GM12878 (cell line): ENCODE measurements at regions not wholly inside any gene's neighbourhood (a gene's known extent, or its start where the extent isn't known, plus 50 kb on each side); places are given as distances from the start of the nearest gene placed in this dataset.

ENCODE experiments used
- ATAC-seq: fragments of 200-7000 bp; cut with Tn5 transposase; 3 replicates; pipeline ENCODE4 v1.9.1; 2020; ENCODE audit warnings: mild to moderate bottlenecking, moderate library complexity
- BruUV-seq: library from RNA; stranded (reverse); fragments of 400-500 nt; replicated peaks from 2 replicates; lab custom pipeline; 2021; lab: Mats Ljungman, UMichigan
- CTCF ChIA-PET: fragments of 300-600 bp; sonication (Branson Sonifier 250); formaldehyde crosslinking; extraction: SDS; loops from one replicate; lab custom pipeline; 2021; ENCODE audit warnings: inconsistent platforms; lab: Yijun Ruan, JAX
- POLR2A ChIA-PET: fragments of 350-600 bp; formaldehyde crosslinking; extraction: SDS; loops from one replicate; lab custom pipeline; 2021; ENCODE audit warnings: inconsistent platforms; lab: Charles Lee
- RAD21 ChIA-PET: fragments of 300-600 bp; sonication (Branson Sonifier 250); formaldehyde crosslinking; loops from one replicate; lab custom pipeline; 2023; ENCODE audit warnings: antibody characterized with exemption; ENCODE audit not compliant: unreplicated experiment; lab: Charles Lee
- SMC1A ChIA-PET: fragments of 300-600 bp; sonication (Branson Sonifier 250); formaldehyde crosslinking; loops from one replicate; lab custom pipeline; 2023; ENCODE audit not compliant: unreplicated experiment, uncharacterized antibody; lab: Charles Lee
- DNase-seq: peaks from one replicate; pipeline ENCODE4 v3.0.0-alpha.2; 2011; ENCODE audit warnings: low read depth, low spot score
- FAIRE-seq: peaks from 3 replicates; lab custom pipeline; 2011; peaks lifted over from hg19 to GRCh38; lab: Jason Lieb, UNC
- H2AFZ ChIP-seq: 2 replicates; pipeline ENCODE4 v1.6.0; 2011; ENCODE audit warnings: low read depth, low read length, control low read depth; ENCODE audit not compliant: control insufficient read depth
- H3K27ac ChIP-seq: 2 replicates; pipeline ENCODE4 v1.5.1; 2011; ENCODE audit warnings: control low read depth; ENCODE audit not compliant: control insufficient read depth, insufficient read depth
- H3K27me3 ChIP-seq, 2 experiments: replicated peaks in 1 of 2; 2 replicates each; pipeline versions ENCODE4 v1.6.0 to v1.6.1; 2011; ENCODE audit warnings: low read length in 1 of 2; ENCODE audit not compliant: control insufficient read depth in 2 of 2, insufficient read depth in 2 of 2
- H3K36me3 ChIP-seq, 2 experiments: 2 replicates each; pipeline ENCODE4 v1.5.1; 2011; ENCODE audit warnings: low read length in 1 of 2; ENCODE audit not compliant: control insufficient read depth in 2 of 2, insufficient read depth in 2 of 2
- H3K4me1 ChIP-seq: 2 replicates; pipeline ENCODE4 v1.6.1; 2011; ENCODE audit warnings: mild to moderate bottlenecking, low read length, moderate library complexity, mixed read lengths; ENCODE audit not compliant: control insufficient read depth, insufficient read depth
- H3K4me2 ChIP-seq: 2 replicates; pipeline ENCODE4 v1.6.0; 2011; ENCODE audit warnings: control low read depth; ENCODE audit not compliant: control insufficient read depth, insufficient read depth
- H3K4me3 ChIP-seq: fragments of 200-600 bp; sonication (generic); 2 replicates; pipeline ENCODE4 v1.5.1; 2016
- H3K79me2 ChIP-seq: 2 replicates; pipeline ENCODE4 v1.6.0; 2011; ENCODE audit warnings: low read length; ENCODE audit not compliant: control insufficient read depth, insufficient read depth
- H3K9ac ChIP-seq: 2 replicates; pipeline ENCODE4 v1.8.0; 2011; ENCODE audit warnings: low read length, control low read depth, mixed read lengths; ENCODE audit not compliant: control insufficient read depth, insufficient read depth
- H3K9me3 ChIP-seq: replicated peaks from 3 replicates; pipeline ENCODE4 v1.5.1; 2011; ENCODE audit warnings: mild to moderate bottlenecking, low read length; ENCODE audit not compliant: control insufficient read depth, insufficient read depth
- H4K20me1 ChIP-seq: 2 replicates; pipeline ENCODE4 v1.6.0; 2011; ENCODE audit not compliant: control insufficient read depth, insufficient read depth
- BMI1 ChIP-seq: fragments of 450-650 bp; IDR thresholded peaks from 2 replicates; pipeline ENCODE4 v1.6.1; 2016; ENCODE audit warnings: mild to moderate bottlenecking, moderate library complexity, borderline replicate concordance
- EED ChIP-seq: sonication (generic); IDR thresholded peaks from 2 replicates; pipeline ENCODE4 v1.6.1; 2016; ENCODE audit warnings: antibody characterized with exemption, low read depth
- FOXM1 ChIP-seq: IDR thresholded peaks from 2 replicates; pipeline ENCODE4 v1.6.1; 2012; ENCODE audit warnings: low read depth, mild to moderate bottlenecking, inconsistent platforms, low read length, moderate library complexity
- IKZF2 ChIP-seq, 2 experiments: fragments of 450-650 bp; IDR thresholded peaks; 2 replicates each; pipeline ENCODE4 v1.6.1; 2017; ENCODE audit warnings: mild to moderate bottlenecking in 2 of 2, moderate library complexity in 2 of 2
- IRF4 ChIP-seq: IDR thresholded peaks from 2 replicates; pipeline ENCODE4 v1.6.1; 2011; ENCODE audit warnings: low read depth, low read length
- POLR2AphosphoS5 ChIP-seq: IDR thresholded peaks from 2 replicates; pipeline ENCODE4 v1.6.1; 2011; ENCODE audit warnings: mild to moderate bottlenecking, low read length, inconsistent platforms
- POU2F2 ChIP-seq: IDR thresholded peaks from 3 replicates; pipeline ENCODE4 v1.6.1; 2011; ENCODE audit warnings: low read depth, mild to moderate bottlenecking, low read length, borderline replicate concordance
- ZBED1 ChIP-seq: IDR thresholded peaks from 2 replicates; pipeline ENCODE4 v1.6.1; 2016; ENCODE audit warnings: borderline replicate concordance
- WGBS: methylation state at CpG from one replicate; pipeline ENCODE4 v1.1.6; 2016; ENCODE audit warnings: low lambda C conversion rate; ENCODE audit not compliant: insufficient replicate concordance, insufficient coverage; ENCODE audit errors: missing lambda C conversion rate; 5-methylcytosine and 5-hydroxymethylcytosine counted together
- in situ Hi-C: fragments of 300-500 bp; cut with MboI; formaldehyde crosslinking; loops from 9 replicates; pipeline ENCODE4 v1.14.3; 2018; ENCODE audit warnings: mixed read lengths
- intact Hi-C: fragments of 100-400 bp; cut with micrococcal nuclease; formaldehyde crosslinking; loops from one replicate; pipeline ENCODE4 v1.14.2; 2022; ENCODE audit not compliant: unreplicated experiment
- TF ChIP-seq, protein P1 (sequence below): fragments of 450-650 bp; formaldehyde crosslinking; IDR thresholded peaks from 2 replicates; pipeline ENCODE4 v1.5.0; 2022; ENCODE audit warnings: mild to moderate bottlenecking, missing genetic modification characterization
- TF ChIP-seq, protein P2 (sequence below): IDR thresholded peaks from 2 replicates; pipeline ENCODE4 v1.6.1; 2012; ENCODE audit warnings: low read length, inconsistent platforms

DNA sequence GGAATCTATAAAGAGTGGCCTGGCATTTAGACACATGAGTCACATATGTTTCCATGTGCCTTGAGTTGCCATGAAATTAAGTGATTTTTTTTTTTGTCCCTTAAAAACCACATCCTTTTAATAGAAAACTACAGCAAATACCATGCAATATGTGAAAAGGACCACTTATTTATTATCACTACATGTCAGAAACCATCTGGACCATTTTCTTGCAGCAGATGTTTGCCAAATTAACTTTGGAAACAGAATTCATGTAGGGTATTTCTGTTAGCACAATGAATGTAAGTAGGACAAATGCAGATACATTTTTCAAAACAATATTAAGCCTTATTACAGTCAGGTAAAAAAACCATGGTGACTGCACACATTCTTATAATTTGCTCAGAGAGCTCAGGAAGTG lies 230.6 kb downstream of the REEP3 start (continued):
- TF ChIP-seq, protein P1, sequence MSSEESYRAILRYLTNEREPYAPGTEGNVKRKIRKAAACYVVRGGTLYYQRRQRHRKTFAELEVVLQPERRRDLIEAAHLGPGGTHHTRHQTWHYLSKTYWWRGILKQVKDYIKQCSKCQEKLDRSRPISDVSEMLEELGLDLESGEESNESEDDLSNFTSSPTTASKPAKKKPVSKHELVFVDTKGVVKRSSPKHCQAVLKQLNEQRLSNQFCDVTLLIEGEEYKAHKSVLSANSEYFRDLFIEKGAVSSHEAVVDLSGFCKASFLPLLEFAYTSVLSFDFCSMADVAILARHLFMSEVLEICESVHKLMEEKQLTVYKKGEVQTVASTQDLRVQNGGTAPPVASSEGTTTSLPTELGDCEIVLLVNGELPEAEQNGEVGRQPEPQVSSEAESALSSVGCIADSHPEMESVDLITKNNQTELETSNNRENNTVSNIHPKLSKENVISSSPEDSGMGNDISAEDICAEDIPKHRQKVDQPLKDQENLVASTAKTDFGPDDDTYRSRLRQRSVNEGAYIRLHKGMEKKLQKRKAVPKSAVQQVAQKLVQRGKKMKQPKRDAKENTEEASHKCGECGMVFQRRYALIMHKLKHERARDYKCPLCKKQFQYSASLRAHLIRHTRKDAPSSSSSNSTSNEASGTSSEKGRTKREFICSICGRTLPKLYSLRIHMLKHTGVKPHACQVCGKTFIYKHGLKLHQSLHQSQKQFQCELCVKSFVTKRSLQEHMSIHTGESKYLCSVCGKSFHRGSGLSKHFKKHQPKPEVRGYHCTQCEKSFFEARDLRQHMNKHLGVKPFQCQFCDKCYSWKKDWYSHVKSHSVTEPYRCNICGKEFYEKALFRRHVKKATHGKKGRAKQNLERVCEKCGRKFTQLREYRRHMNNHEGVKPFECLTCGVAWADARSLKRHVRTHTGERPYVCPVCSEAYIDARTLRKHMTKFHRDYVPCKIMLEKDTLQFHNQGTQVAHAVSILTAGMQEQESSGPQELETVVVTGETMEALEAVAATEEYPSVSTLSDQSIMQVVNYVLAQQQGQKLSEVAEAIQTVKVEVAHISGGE (CRISPR knock-in tag), result no peak
- TF ChIP-seq FOXM1 (no peak), ZBED1 (no peak), EED (no peak), IRF4 (no peak)

DNA sequence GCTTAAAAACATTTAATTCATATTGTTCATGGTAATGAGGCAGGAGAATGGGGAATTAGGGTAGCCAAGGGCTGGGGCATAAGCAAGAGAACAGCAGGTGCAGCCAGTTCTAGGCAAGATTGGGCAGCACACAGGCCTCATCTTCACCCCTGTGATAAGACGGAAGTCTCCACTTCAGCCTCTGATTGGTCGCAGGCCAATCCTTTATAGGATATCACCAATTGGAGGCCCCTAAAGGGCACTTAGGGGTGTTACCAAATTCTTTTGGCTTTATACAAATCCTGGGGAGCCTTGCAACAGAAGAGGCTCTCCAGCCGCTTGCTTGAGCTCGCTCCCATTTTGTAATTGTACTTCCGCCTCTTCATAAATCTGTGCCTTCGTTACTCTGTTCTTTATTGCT lies 231.1 kb downstream of the REEP3 start:
- ATAC-seq (no peak), DNase-seq (no peak), FAIRE-seq (no peak)
- CTCF ChIA-PET, result interaction anchor here (0.9 kb wide), 1 partner anchor 32 kb away, joined by 4 read pairs; no protein-coding TSS in a partner anchor
- Histone ChIP-seq H3K27ac (no peak overlapping the region), H3K9ac (no peak overlapping the region), H4K20me1 (no peaks in the 10 kb centered on the region), H3K4me2 (no peak overlapping the region), H3K4me3 (no peak overlapping the region), H2AFZ (no peak overlapping the region), H3K9me3 (no peaks in the 10 kb centered on the region), H3K4me1 (no peaks in the 10 kb centered on the region), H3K27me3 (no peaks in the 10 kb centered on the region), H3K79me2 (no peaks in the 10 kb centered on the region), H3K36me3 (no peaks in the 10 kb centered on the region)
- intact Hi-C loops, result no loop called here
- SMC1A ChIA-PET, result no interaction called here
- POLR2A ChIA-PET, result interaction anchor here (0.6 kb wide), 2 partner anchors 130 to 441 kb away, joined by 3 read pairs; no protein-coding TSS in a partner anchor
- RAD21 ChIA-PET, result no interaction called here
- TF ChIP-seq, protein P2, sequence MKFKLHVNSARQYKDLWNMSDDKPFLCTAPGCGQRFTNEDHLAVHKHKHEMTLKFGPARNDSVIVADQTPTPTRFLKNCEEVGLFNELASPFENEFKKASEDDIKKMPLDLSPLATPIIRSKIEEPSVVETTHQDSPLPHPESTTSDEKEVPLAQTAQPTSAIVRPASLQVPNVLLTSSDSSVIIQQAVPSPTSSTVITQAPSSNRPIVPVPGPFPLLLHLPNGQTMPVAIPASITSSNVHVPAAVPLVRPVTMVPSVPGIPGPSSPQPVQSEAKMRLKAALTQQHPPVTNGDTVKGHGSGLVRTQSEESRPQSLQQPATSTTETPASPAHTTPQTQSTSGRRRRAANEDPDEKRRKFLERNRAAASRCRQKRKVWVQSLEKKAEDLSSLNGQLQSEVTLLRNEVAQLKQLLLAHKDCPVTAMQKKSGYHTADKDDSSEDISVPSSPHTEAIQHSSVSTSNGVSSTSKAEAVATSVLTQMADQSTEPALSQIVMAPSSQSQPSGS, result no peak
- no peak for TF ChIP-seq POU2F2
- TF ChIP-seq POLR2AphosphoS5, result no peak
- no peak for TF ChIP-seq BMI1
- TF ChIP-seq IKZF2 (IDR thresholded peaks at IDR 0.05), result no peak
- in situ Hi-C loops, result no loop called here
- no TSS peak for BruUV-seq
- WGBS, result 76% methylated on average over 6 of the region's 6 CpGs
